ENCODE measurements at regions not wholly inside any gene's neighbourhood (a gene's known extent, or its start where the extent isn't known, plus 50 kb on each side); places are given as distances from the start of the nearest gene placed in this dataset.

DNA sequence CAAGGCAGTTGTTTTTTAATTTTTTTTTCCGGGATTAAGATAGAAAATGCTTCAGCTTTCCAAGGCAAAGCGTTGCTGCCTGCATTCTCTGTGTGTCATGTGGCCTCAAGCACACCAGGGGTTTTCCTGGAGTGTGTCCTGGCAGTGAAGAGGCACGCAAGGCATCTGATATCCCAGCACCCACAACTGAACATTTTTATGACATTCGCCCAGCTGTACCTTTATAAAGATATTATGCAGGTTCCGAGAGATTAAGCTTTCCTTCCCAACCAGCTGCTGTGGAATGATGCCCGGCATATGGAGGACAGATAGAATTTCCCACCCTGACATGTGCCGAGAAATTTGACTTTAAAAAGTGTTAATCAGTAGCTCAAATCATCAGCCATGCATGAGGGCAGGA, 205.6 kb downstream of the GADD45G start:
- no peak overlapping the region for H3K27ac ChIP-seq
- no peaks in the 10 kb centered on the region for H3K36me3 ChIP-seq
- no peaks in the 10 kb centered on the region for H3K4me1 ChIP-seq
- no peaks in the 10 kb centered on the region for H3K9me3 ChIP-seq
- intact Hi-C loops (cut with DNase I) = no loop called here
- DNase-seq (ENCODE audit: low spot score in 2 of 2) = no peak
- TF ChIP-seq, protein P1, sequence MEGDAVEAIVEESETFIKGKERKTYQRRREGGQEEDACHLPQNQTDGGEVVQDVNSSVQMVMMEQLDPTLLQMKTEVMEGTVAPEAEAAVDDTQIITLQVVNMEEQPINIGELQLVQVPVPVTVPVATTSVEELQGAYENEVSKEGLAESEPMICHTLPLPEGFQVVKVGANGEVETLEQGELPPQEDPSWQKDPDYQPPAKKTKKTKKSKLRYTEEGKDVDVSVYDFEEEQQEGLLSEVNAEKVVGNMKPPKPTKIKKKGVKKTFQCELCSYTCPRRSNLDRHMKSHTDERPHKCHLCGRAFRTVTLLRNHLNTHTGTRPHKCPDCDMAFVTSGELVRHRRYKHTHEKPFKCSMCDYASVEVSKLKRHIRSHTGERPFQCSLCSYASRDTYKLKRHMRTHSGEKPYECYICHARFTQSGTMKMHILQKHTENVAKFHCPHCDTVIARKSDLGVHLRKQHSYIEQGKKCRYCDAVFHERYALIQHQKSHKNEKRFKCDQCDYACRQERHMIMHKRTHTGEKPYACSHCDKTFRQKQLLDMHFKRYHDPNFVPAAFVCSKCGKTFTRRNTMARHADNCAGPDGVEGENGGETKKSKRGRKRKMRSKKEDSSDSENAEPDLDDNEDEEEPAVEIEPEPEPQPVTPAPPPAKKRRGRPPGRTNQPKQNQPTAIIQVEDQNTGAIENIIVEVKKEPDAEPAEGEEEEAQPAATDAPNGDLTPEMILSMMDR (IDR thresholded peaks at IDR 0.05) = no peak
- H3K27me3 ChIP-seq = no peaks in the 10 kb centered on the region
- H3K4me3 ChIP-seq = no peak overlapping the region

DNA sequence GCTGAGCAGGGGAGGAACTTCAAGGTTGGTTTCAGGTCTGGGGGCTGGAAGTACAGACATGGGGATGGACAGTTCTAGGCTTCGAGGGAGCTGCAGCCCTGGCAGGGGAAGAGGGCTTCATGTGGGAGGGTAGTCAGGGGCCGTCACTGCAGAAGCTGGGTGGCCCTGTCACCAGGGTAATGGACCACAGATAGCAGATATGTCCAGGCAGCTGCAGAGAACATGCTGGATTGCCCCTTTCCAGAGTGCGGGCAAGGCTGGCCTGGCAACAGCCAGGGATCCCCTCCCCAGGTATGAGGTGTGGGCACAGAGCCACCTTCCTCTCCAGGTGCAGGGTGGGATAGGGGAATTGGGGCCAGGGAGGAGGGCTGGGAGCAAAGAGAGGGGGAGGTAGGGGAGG, 206.5 kb downstream of the GADD45G start:
- H3K27me3 ChIP-seq = no peaks in the 10 kb centered on the region
- no peak overlapping the region for H3K27ac ChIP-seq
- DNase-seq (ENCODE audit: low spot score in 2 of 2) = no peak
- H3K4me3 ChIP-seq = no peak overlapping the region
- H3K4me1 ChIP-seq = no peaks in the 10 kb centered on the region
- H3K9me3 ChIP-seq = no peaks in the 10 kb centered on the region
- TF ChIP-seq, protein P1 (IDR thresholded peaks at IDR 0.05) = no peak
- H3K36me3 ChIP-seq = no peaks in the 10 kb centered on the region
- intact Hi-C loops (cut with DNase I) = no loop called here

DNA sequence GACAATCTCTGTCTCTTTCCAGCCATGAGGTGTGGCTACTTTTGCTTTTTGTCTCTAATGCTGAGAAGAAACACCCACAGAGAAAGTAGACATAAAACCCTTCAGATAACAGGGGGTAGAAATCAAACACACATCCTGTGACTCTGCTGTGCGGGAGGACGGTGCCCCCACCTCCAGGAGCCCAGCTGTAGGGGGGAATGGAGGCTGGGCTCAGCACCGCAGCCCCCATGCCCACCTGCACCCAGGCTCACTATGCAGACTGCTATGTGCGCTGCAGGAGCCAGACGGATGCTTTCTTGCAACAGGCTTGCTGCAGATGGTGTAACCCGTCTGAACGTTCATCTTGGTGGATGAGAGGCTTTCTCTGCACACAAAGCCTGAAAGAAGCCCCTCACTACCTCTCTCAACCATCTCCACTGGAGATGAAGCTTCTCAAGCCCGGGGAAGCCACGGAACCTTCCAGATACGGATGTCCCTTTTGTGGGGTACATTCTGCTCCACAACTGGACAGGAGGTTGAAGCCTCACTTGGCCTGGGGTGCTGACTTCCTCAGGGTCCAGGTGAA, 207.2 kb downstream of the GADD45G start:
- Histone ChIP-seq H3K27me3 (no peaks in the 10 kb centered on the region), H3K4me3 (no peak overlapping the region), H3K9me3 (no peaks in the 10 kb centered on the region), H3K4me1 (no peaks in the 10 kb centered on the region), H3K27ac (no peak overlapping the region), H3K36me3 (no peaks in the 10 kb centered on the region)
- TF ChIP-seq, protein P1 (IDR thresholded peaks at IDR 0.05) = no peak
- intact Hi-C loops (cut with DNase I) = no loop called here
- no peak for DNase-seq (ENCODE audit: low spot score in 2 of 2)

DNA sequence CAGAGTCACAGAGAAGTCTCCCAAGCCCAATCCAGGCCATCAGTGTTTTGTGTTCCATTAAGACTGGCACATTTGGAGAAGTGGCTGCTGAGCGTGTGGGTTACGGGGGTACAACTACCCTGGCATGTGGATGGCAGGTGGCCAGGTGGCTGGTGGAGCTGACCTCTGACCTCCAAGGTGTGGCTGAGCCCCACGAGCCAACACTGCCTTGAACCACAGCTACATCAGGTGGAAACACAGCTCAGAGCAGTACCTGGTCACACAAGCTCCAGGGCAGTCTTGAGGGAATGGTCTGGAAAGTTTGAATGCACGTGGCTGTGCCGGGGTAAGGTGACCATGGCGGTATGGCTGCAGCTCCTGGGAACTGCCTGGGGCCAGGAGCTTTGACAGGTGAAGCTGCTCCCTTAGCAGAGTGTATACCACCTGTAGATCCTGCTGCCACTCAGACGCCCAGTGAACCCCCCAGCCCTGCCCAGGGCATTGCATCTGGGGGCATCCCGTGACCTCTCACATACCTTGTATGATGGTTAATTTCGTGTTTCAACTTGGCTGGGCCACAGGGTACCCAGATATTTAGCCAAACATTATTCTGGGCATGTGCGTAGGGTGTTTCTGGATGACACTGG, 207.9 kb downstream of the GADD45G start:
- H3K27ac ChIP-seq = no peak overlapping the region
- intact Hi-C loops (cut with DNase I) = no loop called here
- H3K9me3 ChIP-seq = no peaks in the 10 kb centered on the region
- H3K4me1 ChIP-seq = no peaks in the 10 kb centered on the region
- no peaks in the 10 kb centered on the region for H3K27me3 ChIP-seq
- peak in 1 of 2 donors; percentile 49 for DNase-seq (ENCODE audit: low spot score in 2 of 2)
- TF ChIP-seq, protein P1 (IDR thresholded peaks at IDR 0.05) = no peak
- no peaks in the 10 kb centered on the region for H3K36me3 ChIP-seq
- no peak overlapping the region for H3K4me3 ChIP-seq

DNA sequence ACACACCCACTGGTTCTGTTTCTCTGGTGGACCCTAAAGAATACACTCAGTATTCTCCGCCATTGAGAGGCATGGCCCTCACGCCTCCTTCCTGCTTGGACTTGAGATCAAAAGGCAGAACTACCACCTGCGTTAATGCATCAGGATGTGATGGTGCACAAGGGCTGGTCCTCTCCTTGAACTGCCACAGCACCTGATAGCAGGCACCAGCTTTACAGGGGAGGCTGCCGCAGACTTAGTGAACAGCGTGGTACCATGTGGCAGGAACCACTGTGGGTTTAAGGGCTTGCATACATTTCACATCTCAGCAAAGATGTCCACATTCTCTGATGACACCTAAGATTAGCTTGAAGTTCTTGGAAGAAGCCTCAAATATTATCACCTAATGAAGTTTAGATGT, 208.7 kb downstream of the GADD45G start:
- peak in 1 of 2 donors; percentile 19 for DNase-seq (ENCODE audit: low spot score in 2 of 2)
- H3K4me1 ChIP-seq = no peaks in the 10 kb centered on the region
- TF ChIP-seq, protein P1 (IDR thresholded peaks at IDR 0.05) = no peak
- intact Hi-C loops (cut with DNase I) = no loop called here
- H3K36me3 ChIP-seq = no peaks in the 10 kb centered on the region
- H3K9me3 ChIP-seq = no peaks in the 10 kb centered on the region
- H3K27me3 ChIP-seq = no peaks in the 10 kb centered on the region
- no peak overlapping the region for H3K27ac ChIP-seq
- no peak overlapping the region for H3K4me3 ChIP-seq

All from ascending aorta (tissue), 2 donors.